H1 (cell line): ENCODE measurements at regions not wholly inside any gene's neighbourhood (a gene's known extent, or its start where the extent isn't known, plus 50 kb on each side); places are given as distances from the start of the nearest gene placed in this dataset.

Experiments
- GABPA ChIP-seq: IDR thresholded peaks from 2 replicates; pipeline ENCODE4 v1.6.1; 2011; ENCODE audit warnings: mild to moderate bottlenecking, low read length, moderate library complexity, borderline replicate concordance; ENCODE audit not compliant: insufficient read depth
- KDM4A ChIP-seq: IDR thresholded peaks from one replicate; pipeline ENCODE4 v1.7.1; 2012; ENCODE audit warnings: low read depth, mild to moderate bottlenecking, moderate library complexity, low read length, inconsistent platforms; ENCODE audit not compliant: severe bottlenecking
- TF ChIP-seq, protein P1 (sequence below): IDR thresholded peaks from 2 replicates; pipeline ENCODE4 v1.6.1; 2012; ENCODE audit warnings: inconsistent platforms
- TF ChIP-seq, protein P2 (sequence below), 3 experiments: IDR thresholded peaks; 1 replicate in 2 of 3; 2 replicates in 1 of 3; pipeline versions ENCODE4 v1.5.1 to v1.6.1; 2011; ENCODE audit warnings: low read length in 3 of 3, mild to moderate bottlenecking in 3 of 3, inconsistent platforms in 2 of 3, low read depth in 1 of 3, moderate library complexity in 1 of 3; ENCODE audit not compliant: insufficient read depth in 1 of 3; ENCODE audit errors: control extremely low read depth in 1 of 3

DNA sequence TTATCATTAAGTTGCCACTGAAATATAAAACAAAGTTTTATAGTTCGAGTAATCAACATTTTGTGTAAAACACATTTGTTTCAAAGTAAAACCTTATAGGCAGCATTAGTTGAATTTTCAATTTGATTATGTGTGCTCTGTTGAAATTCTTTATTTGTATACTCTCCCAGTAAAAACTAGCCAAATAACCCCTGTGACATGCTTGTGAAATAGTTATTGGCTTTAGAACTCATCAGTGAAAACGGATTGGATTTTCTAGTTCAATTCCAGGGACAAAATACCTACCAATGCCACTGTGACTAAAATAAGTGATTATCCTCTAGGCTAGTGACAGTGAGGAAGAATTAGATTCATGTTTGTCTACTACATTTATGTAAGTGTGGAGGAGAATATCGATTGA, 212.9 kb downstream of the TMEM200A start:
- TF ChIP-seq, protein P1, sequence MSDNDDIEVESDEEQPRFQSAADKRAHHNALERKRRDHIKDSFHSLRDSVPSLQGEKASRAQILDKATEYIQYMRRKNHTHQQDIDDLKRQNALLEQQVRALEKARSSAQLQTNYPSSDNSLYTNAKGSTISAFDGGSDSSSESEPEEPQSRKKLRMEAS = no peak
- TF ChIP-seq, protein P2, sequence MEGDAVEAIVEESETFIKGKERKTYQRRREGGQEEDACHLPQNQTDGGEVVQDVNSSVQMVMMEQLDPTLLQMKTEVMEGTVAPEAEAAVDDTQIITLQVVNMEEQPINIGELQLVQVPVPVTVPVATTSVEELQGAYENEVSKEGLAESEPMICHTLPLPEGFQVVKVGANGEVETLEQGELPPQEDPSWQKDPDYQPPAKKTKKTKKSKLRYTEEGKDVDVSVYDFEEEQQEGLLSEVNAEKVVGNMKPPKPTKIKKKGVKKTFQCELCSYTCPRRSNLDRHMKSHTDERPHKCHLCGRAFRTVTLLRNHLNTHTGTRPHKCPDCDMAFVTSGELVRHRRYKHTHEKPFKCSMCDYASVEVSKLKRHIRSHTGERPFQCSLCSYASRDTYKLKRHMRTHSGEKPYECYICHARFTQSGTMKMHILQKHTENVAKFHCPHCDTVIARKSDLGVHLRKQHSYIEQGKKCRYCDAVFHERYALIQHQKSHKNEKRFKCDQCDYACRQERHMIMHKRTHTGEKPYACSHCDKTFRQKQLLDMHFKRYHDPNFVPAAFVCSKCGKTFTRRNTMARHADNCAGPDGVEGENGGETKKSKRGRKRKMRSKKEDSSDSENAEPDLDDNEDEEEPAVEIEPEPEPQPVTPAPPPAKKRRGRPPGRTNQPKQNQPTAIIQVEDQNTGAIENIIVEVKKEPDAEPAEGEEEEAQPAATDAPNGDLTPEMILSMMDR (IDR thresholded peaks at IDR 0.05; ENCODE audit: control extremely low read depth in 1 of 3, insufficient read depth in 1 of 3, low read depth in 1 of 3, low read length in 3 of 3) = no peak
- TF ChIP-seq GABPA (no peak), KDM4A (no peak)
